ENCODE measurements at regions not wholly inside any gene's neighbourhood (a gene's known extent, or its start where the extent isn't known, plus 50 kb on each side); places are given as distances from the start of the nearest gene placed in this dataset.
A peak's percentile ranks its signal among the peaks of the same experiment; 100 is the strongest.

GRCh38 chr4:129545599-129546278 lies 449.8 kb downstream of the C4orf33 start:
- Histone ChIP-seq H3K4me2 (no peak overlapping the region), H2AFZ (no peak overlapping the region), H3K4me3 (no peak overlapping the region), H4K20me1 (ENCODE audit: insufficient read depth, poor library complexity, severe bottlenecking) (no peaks in the 10 kb centered on the region), H3K36me3 (replicated peaks; ENCODE audit: insufficient read depth, low read depth) (no peaks in the 10 kb centered on the region), H3K4me1 (ENCODE audit: insufficient read depth) (no peaks in the 10 kb centered on the region), H3K27me3 (no peaks in the 10 kb centered on the region), H3K79me2 (no peaks in the 10 kb centered on the region), H3K9me3 (ENCODE audit: low read depth) (no peaks in the 10 kb centered on the region), H3K27ac (no peak overlapping the region), H3K9me2 (replicated peaks; ENCODE audit: insufficient read depth) (no peaks in the 10 kb centered on the region)
- 77% methylated on average over 5 of the region's 5 CpGs for WGBS (ENCODE audit: low lambda C conversion rate, missing lambda C conversion rate)
- DNase-seq (ENCODE audit: low spot score), result peak; percentile 49
- TF ChIP-seq EZH2phosphoT487 (IDR thresholded peaks at IDR 0.05; ENCODE audit: low read depth, severe bottlenecking, unreplicated experiment), result no peak
- TF ChIP-seq CTCF (IDR thresholded peaks at IDR 0.05; ENCODE audit: poor library complexity), result no peak
- TF ChIP-seq EZH2 (IDR thresholded peaks at IDR 0.05; ENCODE audit: borderline replicate concordance), result no peak

- Histone ChIP-seq H2AFZ (no peak overlapping the region), H3K79me2 (no peaks in the 10 kb centered on the region), H3K27ac (no peak overlapping the region), H3K4me1 (ENCODE audit: insufficient read depth) (no peaks in the 10 kb centered on the region), H3K4me2 (no peak overlapping the region), H4K20me1 (ENCODE audit: insufficient read depth, poor library complexity, severe bottlenecking) (no peaks in the 10 kb centered on the region), H3K9me3 (ENCODE audit: low read depth) (no peaks in the 10 kb centered on the region), H3K27me3 (no peaks in the 10 kb centered on the region), H3K36me3 (replicated peaks; ENCODE audit: insufficient read depth, low read depth) (no peaks in the 10 kb centered on the region), H3K9me2 (replicated peaks; ENCODE audit: insufficient read depth) (no peaks in the 10 kb centered on the region), H3K4me3 (no peak overlapping the region)
- TF ChIP-seq CTCF (IDR thresholded peaks at IDR 0.05; ENCODE audit: poor library complexity), result no peak
- no peak for TF ChIP-seq EZH2phosphoT487 (IDR thresholded peaks at IDR 0.05; ENCODE audit: low read depth, severe bottlenecking, unreplicated experiment)
- TF ChIP-seq EZH2 (IDR thresholded peaks at IDR 0.05; ENCODE audit: borderline replicate concordance), result no peak
- DNase-seq (ENCODE audit: low spot score), result no peak
- WGBS (ENCODE audit: low lambda C conversion rate, missing lambda C conversion rate), result 74% methylated on average over 1 of the region's 1 CpG
Measured at GRCh38 chr4:129546531-129546930, 450.6 kb downstream of the C4orf33 start.

GRCh38 chr4:129550281-129550785 lies 454.4 kb downstream of the C4orf33 start:
- 31% methylated on average over 1 of the region's 1 CpG for WGBS (ENCODE audit: low lambda C conversion rate, missing lambda C conversion rate)
- DNase-seq (ENCODE audit: low spot score), result no peak
- Histone ChIP-seq H3K36me3 (replicated peaks; ENCODE audit: insufficient read depth, low read depth) (no peaks in the 10 kb centered on the region), H3K4me2 (no peak overlapping the region), H3K27me3 (no peaks in the 10 kb centered on the region), H3K27ac (no peak overlapping the region), H2AFZ (no peak overlapping the region), H3K9me2 (replicated peaks; ENCODE audit: insufficient read depth) (no peaks in the 10 kb centered on the region), H3K9me3 (ENCODE audit: low read depth) (no peaks in the 10 kb centered on the region), H3K4me3 (no peak overlapping the region), H4K20me1 (ENCODE audit: insufficient read depth, poor library complexity, severe bottlenecking) (no peaks in the 10 kb centered on the region), H3K79me2 (no peaks in the 10 kb centered on the region), H3K4me1 (ENCODE audit: insufficient read depth) (no peaks in the 10 kb centered on the region)
- TF ChIP-seq EZH2 (IDR thresholded peaks at IDR 0.05; ENCODE audit: borderline replicate concordance) (no peak), CTCF (IDR thresholded peaks at IDR 0.05; ENCODE audit: poor library complexity) (no peak), EZH2phosphoT487 (IDR thresholded peaks at IDR 0.05; ENCODE audit: low read depth, severe bottlenecking, unreplicated experiment) (no peak)

Data from hepatocyte (in vitro differentiated cells).